Upper lobe of left lung (tissue), 4 donors: ENCODE measurements at regions not wholly inside any gene's neighbourhood (a gene's known extent, or its start where the extent isn't known, plus 50 kb on each side); places are given as distances from the start of the nearest gene placed in this dataset.

Experiments used
- EP300 ChIP-seq, 4 donors: sonication (generic); formaldehyde crosslinking; IDR thresholded peaks; one replicate each; pipeline ENCODE4 v1.5.1; 2017; ENCODE audit warnings: antibody characterized with exemption in 4 of 4, control low read depth in 2 of 4
- POLR2A ChIP-seq, 4 donors: fragments of 450-650 bp; IDR thresholded peaks; one replicate each; pipeline ENCODE4 v1.5.1; 2016 to 2017; ENCODE audit warnings: antibody characterized with exemption in 4 of 4, mild to moderate bottlenecking in 2 of 4
- POLR2AphosphoS5 ChIP-seq, 2 donors: sonication (generic); formaldehyde crosslinking; IDR thresholded peaks; one replicate each; pipeline ENCODE4 v1.5.1; 2017; ENCODE audit warnings: antibody characterized with exemption in 2 of 2
- TF ChIP-seq, protein P1 (sequence below), 6 experiments: fragments of 450-650 bp in 4 of 6; fragments of 200-600 bp in 2 of 6; sonication (generic) in 2 of 6; IDR thresholded peaks; one replicate each; pipeline ENCODE4 v1.5.1; 2016 to 2019; ENCODE audit warnings: antibody characterized with exemption in 6 of 6

DNA sequence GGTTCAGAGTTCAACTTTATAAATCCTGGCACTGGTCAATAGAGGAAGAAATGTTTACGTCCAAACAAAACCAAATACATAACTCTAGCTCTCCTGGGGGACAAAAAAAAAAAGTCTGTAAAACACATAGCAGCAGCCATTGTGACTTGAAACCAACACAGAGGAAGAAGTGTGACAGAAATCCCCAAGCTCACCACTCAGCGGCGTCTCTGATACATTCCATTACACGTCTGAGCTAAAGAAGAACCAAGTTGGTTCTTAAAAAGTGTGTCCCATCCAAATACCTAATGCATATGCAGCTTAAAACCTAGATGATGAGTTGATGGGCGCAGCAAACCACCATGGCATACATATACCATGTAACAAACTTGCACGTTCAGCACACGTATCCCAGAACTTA is 58.3 kb upstream of the NANOS1 start:
- TF ChIP-seq, protein P1, sequence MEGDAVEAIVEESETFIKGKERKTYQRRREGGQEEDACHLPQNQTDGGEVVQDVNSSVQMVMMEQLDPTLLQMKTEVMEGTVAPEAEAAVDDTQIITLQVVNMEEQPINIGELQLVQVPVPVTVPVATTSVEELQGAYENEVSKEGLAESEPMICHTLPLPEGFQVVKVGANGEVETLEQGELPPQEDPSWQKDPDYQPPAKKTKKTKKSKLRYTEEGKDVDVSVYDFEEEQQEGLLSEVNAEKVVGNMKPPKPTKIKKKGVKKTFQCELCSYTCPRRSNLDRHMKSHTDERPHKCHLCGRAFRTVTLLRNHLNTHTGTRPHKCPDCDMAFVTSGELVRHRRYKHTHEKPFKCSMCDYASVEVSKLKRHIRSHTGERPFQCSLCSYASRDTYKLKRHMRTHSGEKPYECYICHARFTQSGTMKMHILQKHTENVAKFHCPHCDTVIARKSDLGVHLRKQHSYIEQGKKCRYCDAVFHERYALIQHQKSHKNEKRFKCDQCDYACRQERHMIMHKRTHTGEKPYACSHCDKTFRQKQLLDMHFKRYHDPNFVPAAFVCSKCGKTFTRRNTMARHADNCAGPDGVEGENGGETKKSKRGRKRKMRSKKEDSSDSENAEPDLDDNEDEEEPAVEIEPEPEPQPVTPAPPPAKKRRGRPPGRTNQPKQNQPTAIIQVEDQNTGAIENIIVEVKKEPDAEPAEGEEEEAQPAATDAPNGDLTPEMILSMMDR (IDR thresholded peaks at IDR 0.05), result no peak
- TF ChIP-seq POLR2A (IDR thresholded peaks at IDR 0.05), result no peak
- TF ChIP-seq POLR2AphosphoS5 (IDR thresholded peaks at IDR 0.05), result no peak
- TF ChIP-seq EP300 (IDR thresholded peaks at IDR 0.05), result no peak
